ENCODE measurements at regions not wholly inside any gene's neighbourhood (a gene's known extent, or its start where the extent isn't known, plus 50 kb on each side); places are given as distances from the start of the nearest gene placed in this dataset.

- no peak for TF ChIP-seq CTCF (IDR thresholded peaks at IDR 0.05)
- TF ChIP-seq POLR2AphosphoS5 (IDR thresholded peaks at IDR 0.05): no peak
- no peak for TF ChIP-seq EP300 (IDR thresholded peaks at IDR 0.05)
- no peak for TF ChIP-seq POLR2A (IDR thresholded peaks at IDR 0.05)
Measured at GRCh38 chr19:5392486-5392885, 51.9 kb upstream of the PTPRS start.
